ENCODE measurements at regions not wholly inside any gene's neighbourhood (a gene's known extent, or its start where the extent isn't known, plus 50 kb on each side); places are given as distances from the start of the nearest gene placed in this dataset.

DNA sequence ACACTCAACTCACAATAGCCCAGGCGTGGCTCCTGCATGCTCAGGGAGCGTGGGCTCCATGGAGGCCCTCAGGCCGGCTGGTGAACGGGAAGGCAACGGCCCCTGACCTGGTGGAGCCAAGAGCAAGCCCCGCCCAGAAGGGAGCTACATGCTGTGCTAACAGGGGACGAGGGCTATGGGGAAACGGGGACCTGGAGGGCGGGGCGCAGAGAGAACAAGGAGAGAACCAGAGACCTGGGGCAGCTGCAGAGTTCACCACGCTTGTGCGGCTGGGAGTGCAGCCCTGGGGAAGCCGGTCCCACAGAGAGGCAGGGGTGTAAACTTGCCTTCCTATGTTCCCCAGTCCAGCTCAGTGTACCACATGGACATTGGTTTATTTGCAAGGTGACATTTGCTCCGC is 69.2 kb upstream of the PPP2R2D start:
- Histone ChIP-seq H4K20me1 (ENCODE audit: insufficient read depth, low read length) (no peaks in the 10 kb centered on the region), H3K9ac (ENCODE audit: insufficient read depth, low read depth, low read length) (no peak overlapping the region), H3K4me1 (ENCODE audit: insufficient read depth, low read length) (no peaks in the 10 kb centered on the region), H3K9me3 (ENCODE audit: low read length) (no peaks in the 10 kb centered on the region), H3K27me3 (ENCODE audit: control insufficient read depth in 1 of 2, insufficient read depth in 2 of 2, low read length in 2 of 2) (peaks cover 0 to under 1% of the 10 kb centered on the region in 2 experiments; a peak in 2 of 5 replicates), H3K4me3 (replicated peaks in 1 of 3; ENCODE audit: insufficient read depth in 1 of 3, low read depth in 2 of 3, low read length in 3 of 3) (no peak overlapping the region), H3K27ac (ENCODE audit: extremely low read length, insufficient read depth, low read length) (no peak overlapping the region), H3K79me2 (ENCODE audit: insufficient read depth, low read length) (no peaks in the 10 kb centered on the region), H3K36me3 (replicated peaks in 1 of 2; ENCODE audit: control insufficient read depth in 1 of 2, insufficient read depth in 2 of 2, low read length in 2 of 2) (no peaks in the 10 kb centered on the region), H3K4me2 (ENCODE audit: low read depth, low read length) (no peak overlapping the region), H2AFZ (ENCODE audit: low read length) (no peak overlapping the region)
- TF ChIP-seq ZNF414 (CRISPR knock-in tag; IDR thresholded peaks at IDR 0.05) = no peak
- no peak for TF ChIP-seq ZKSCAN8 (CRISPR knock-in tag; IDR thresholded peaks at IDR 0.05; ENCODE audit: borderline replicate concordance)
- TF ChIP-seq ZBTB39 (CRISPR knock-in tag; IDR thresholded peaks at IDR 0.05) = no peak
- TF ChIP-seq ZBTB38 (CRISPR knock-in tag; IDR thresholded peaks at IDR 0.05) = no peak
- no peak for TF ChIP-seq MTA1 (CRISPR knock-in tag; IDR thresholded peaks at IDR 0.05; ENCODE audit: borderline replicate concordance)
- no peak for TF ChIP-seq ZGPAT (CRISPR knock-in tag; IDR thresholded peaks at IDR 0.05)
- TF ChIP-seq ZNF253 (CRISPR knock-in tag; IDR thresholded peaks at IDR 0.05; ENCODE audit: borderline replicate concordance) = no peak
- no peak for TF ChIP-seq ZNF282 (IDR thresholded peaks at IDR 0.05; ENCODE audit: partially characterized antibody)
- no peak for TF ChIP-seq NR2F2 (IDR thresholded peaks at IDR 0.05; ENCODE audit: borderline replicate concordance, low read depth)
- TF ChIP-seq, protein P1, sequence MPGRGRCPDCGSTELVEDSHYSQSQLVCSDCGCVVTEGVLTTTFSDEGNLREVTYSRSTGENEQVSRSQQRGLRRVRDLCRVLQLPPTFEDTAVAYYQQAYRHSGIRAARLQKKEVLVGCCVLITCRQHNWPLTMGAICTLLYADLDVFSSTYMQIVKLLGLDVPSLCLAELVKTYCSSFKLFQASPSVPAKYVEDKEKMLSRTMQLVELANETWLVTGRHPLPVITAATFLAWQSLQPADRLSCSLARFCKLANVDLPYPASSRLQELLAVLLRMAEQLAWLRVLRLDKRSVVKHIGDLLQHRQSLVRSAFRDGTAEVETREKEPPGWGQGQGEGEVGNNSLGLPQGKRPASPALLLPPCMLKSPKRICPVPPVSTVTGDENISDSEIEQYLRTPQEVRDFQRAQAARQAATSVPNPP (CRISPR knock-in tag; IDR thresholded peaks at IDR 0.05) = no peak
- TF ChIP-seq KAT2B (IDR thresholded peaks at IDR 0.05; ENCODE audit: borderline replicate concordance, low read depth, low read length) = no peak
- DNase-seq (ENCODE audit: low spot score) = no peak
- in situ Hi-C loops (cut with HindIII; ENCODE audit: extremely low pct_ligation_motif_present, low pct_unique_long_range_greater_than_20kb) = no loop called here
- FAIRE-seq = no peak
- POLR2A ChIA-PET = no interaction called here
- CTCF ChIA-PET (ENCODE audit: low intra/inter-chr PET ratio, low total read pairs) = no interaction called here
- no peak for ATAC-seq
- no TSS peak for BruUV-seq (replicated peaks)
- intact Hi-C loops (cut with micrococcal nuclease; ENCODE audit: unreplicated experiment) = no loop called here
- WGBS (ENCODE audit: low lambda C conversion rate) = 30% methylated on average over 9 of the region's 14 CpGs
